NT2/D1 (cell line): ENCODE measurements at regions not wholly inside any gene's neighbourhood (a gene's known extent, or its start where the extent isn't known, plus 50 kb on each side); places are given as distances from the start of the nearest gene placed in this dataset.

ENCODE experiments used
- DNase-seq: peaks from one replicate; pipeline ENCODE4 v3.0.0-alpha.2; 2011; ENCODE audit warnings: low read depth, low spot score
- H3K27me3 ChIP-seq: 2 replicates; pipeline ENCODE4 v1.6.0; 2011; ENCODE audit warnings: mild to moderate bottlenecking; ENCODE audit not compliant: insufficient read length, insufficient read depth
- H3K36me3 ChIP-seq: 2 replicates; pipeline ENCODE4 v1.6.1; 2011; ENCODE audit warnings: mild to moderate bottlenecking, low read length, mixed read lengths; ENCODE audit not compliant: insufficient read depth, insufficient read length
- H3K4me1 ChIP-seq: 2 replicates; pipeline ENCODE4 v1.5.1; 2011; ENCODE audit not compliant: insufficient read depth, insufficient read length
- H3K4me3 ChIP-seq: 2 replicates; pipeline ENCODE4 v1.5.1; 2011; ENCODE audit warnings: low read depth; ENCODE audit not compliant: insufficient read length
- H3K9ac ChIP-seq: 2 replicates; pipeline ENCODE4 v1.6.0; 2011; ENCODE audit warnings: low read depth; ENCODE audit not compliant: insufficient read length
- H3K9me3 ChIP-seq: 2 replicates; pipeline ENCODE4 v1.5.1; 2011; ENCODE audit warnings: mild to moderate bottlenecking, low read length; ENCODE audit not compliant: insufficient read depth
- SUZ12 ChIP-seq: IDR thresholded peaks from 2 replicates; pipeline ENCODE4 v1.6.1; 2011; ENCODE audit not compliant: insufficient read length, insufficient read depth; ENCODE audit errors: extremely low read depth
- YY1 ChIP-seq: IDR thresholded peaks from 2 replicates; pipeline ENCODE4 v1.6.1; 2011; ENCODE audit not compliant: insufficient read length, insufficient read depth
- ZNF274 ChIP-seq: IDR thresholded peaks from 2 replicates; pipeline ENCODE4 v1.6.1; 2011; ENCODE audit warnings: mild to moderate bottlenecking, low read depth, low read length

GRCh38 chr17:79223471-79223870, 148.8 kb downstream of the ENGASE start:
- Histone ChIP-seq H3K4me1 (peaks cover 9% of the 10 kb centered on the region), H3K27me3 (peaks cover 7% of the 10 kb centered on the region), H3K36me3 (no peaks in the 10 kb centered on the region), H3K9ac (no peak overlapping the region), H3K4me3 (no peak overlapping the region), H3K9me3 (no peaks in the 10 kb centered on the region)
- no peak for DNase-seq
- TF ChIP-seq ZNF274: no peak

GRCh38 chr17:79221597-79221996, 147.0 kb downstream of the ENGASE start:
- DNase-seq: no peak
- TF ChIP-seq SUZ12: no peak
- TF ChIP-seq YY1: no peak
- no peak for TF ChIP-seq ZNF274
- no peak overlapping the region for H3K4me3 ChIP-seq
- H3K4me1 ChIP-seq: peaks cover 19% of the 10 kb centered on the region
- peak overlapping the region; percentile 26 for H3K9ac ChIP-seq
- peaks cover 4% of the 10 kb centered on the region for H3K27me3 ChIP-seq
- no peaks in the 10 kb centered on the region for H3K36me3 ChIP-seq
- no peaks in the 10 kb centered on the region for H3K9me3 ChIP-seq

GRCh38 chr17:79220713-79221291, 146.2 kb downstream of the ENGASE start:
- Histone ChIP-seq H3K4me1 (peaks cover 25% of the 10 kb centered on the region), H3K9me3 (no peaks in the 10 kb centered on the region), H3K9ac (peak overlapping the region; percentile 83), H3K36me3 (no peaks in the 10 kb centered on the region), H3K27me3 (peaks cover 4% of the 10 kb centered on the region), H3K4me3 (peak overlapping the region; percentile 49)
- no peak for DNase-seq
- TF ChIP-seq YY1 (no peak), SUZ12 (no peak), ZNF274 (no peak)

- Histone ChIP-seq H3K4me3 (peak overlapping the region; percentile 49), H3K36me3 (no peaks in the 10 kb centered on the region), H3K4me1 (peaks cover 30% of the 10 kb centered on the region), H3K9ac (peak overlapping the region; percentile 83), H3K27me3 (peaks cover 4% of the 10 kb centered on the region), H3K9me3 (no peaks in the 10 kb centered on the region)
- no peak for DNase-seq
- TF ChIP-seq SUZ12 (no peak), YY1 (no peak), ZNF274 (no peak)
Observed at GRCh38 chr17:79220201-79220712, 145.6 kb downstream of the ENGASE start.

GRCh38 chr17:79219208-79219935, 144.7 kb downstream of the ENGASE start:
- H3K4me1 ChIP-seq: peaks cover 37% of the 10 kb centered on the region
- TF ChIP-seq ZNF274 (no peak), YY1 (no peak), SUZ12 (no peak)
- no peak for DNase-seq
- H3K36me3 ChIP-seq: no peaks in the 10 kb centered on the region
- no peak overlapping the region for H3K9ac ChIP-seq
- peaks cover 4% of the 10 kb centered on the region for H3K27me3 ChIP-seq
- no peak overlapping the region for H3K4me3 ChIP-seq
- no peaks in the 10 kb centered on the region for H3K9me3 ChIP-seq

- H3K9me3 ChIP-seq: no peaks in the 10 kb centered on the region
- H3K4me1 ChIP-seq: peaks cover 39% of the 10 kb centered on the region
- no peak for TF ChIP-seq SUZ12
- no peak for TF ChIP-seq ZNF274
- no peak for TF ChIP-seq YY1
- no peak overlapping the region for H3K9ac ChIP-seq
- no peak for DNase-seq
- no peaks in the 10 kb centered on the region for H3K36me3 ChIP-seq
- H3K4me3 ChIP-seq: no peak overlapping the region
- H3K27me3 ChIP-seq: peaks cover 4% of the 10 kb centered on the region
Observed at GRCh38 chr17:79218825-79219200, 144.2 kb downstream of the ENGASE start.

- Histone ChIP-seq H3K36me3 (no peaks in the 10 kb centered on the region), H3K9ac (no peak overlapping the region), H3K9me3 (no peaks in the 10 kb centered on the region), H3K27me3 (peaks cover 4% of the 10 kb centered on the region), H3K4me3 (no peak overlapping the region), H3K4me1 (peaks cover 42% of the 10 kb centered on the region)
- no peak for DNase-seq
- TF ChIP-seq YY1 (no peak), SUZ12 (no peak), ZNF274 (no peak)
Observed at GRCh38 chr17:79218175-79218824, 143.7 kb downstream of the ENGASE start.
